ENCODE measurements at regions not wholly inside any gene's neighbourhood (a gene's known extent, or its start where the extent isn't known, plus 50 kb on each side); places are given as distances from the start of the nearest gene placed in this dataset.
A peak's percentile ranks its signal among the peaks of the same experiment; 100 is the strongest.

DNA sequence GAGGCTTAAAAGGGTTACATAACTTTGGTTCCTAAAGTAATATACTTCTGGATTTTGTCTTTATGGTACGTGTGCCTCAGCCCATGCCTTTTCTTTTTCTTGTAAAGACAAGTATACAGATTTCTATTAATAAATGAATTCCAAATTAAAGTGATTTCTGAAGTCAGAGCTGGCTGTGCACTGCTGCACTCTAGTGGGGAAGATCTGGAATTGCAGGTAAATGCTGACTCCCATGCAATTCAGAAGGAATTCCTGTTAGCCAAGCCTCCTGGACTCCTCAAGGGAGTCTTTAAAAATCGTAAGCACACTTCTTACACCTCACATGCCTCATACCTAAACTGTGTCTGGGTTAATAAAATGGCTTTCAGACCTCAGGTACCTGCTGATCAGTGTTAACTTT lies 118.4 kb upstream of the SLC7A1 start:
- Histone ChIP-seq H3K27me3 (no peaks in the 10 kb centered on the region), H3K27ac (no peak overlapping the region), H3K4me1 (no peaks in the 10 kb centered on the region), H3K9me3 (ENCODE audit: low read depth) (no peaks in the 10 kb centered on the region), H3K4me3 (no peak overlapping the region), H3K9ac (no peak overlapping the region), H3F3A (ENCODE audit: low read depth) (no peaks in the 10 kb centered on the region), H3K4me2 (no peak overlapping the region), H2AFZ (replicated peaks) (no peak overlapping the region), H4K20me1 (ENCODE audit: low read depth) (no peaks in the 10 kb centered on the region), H3K36me3 (no peaks in the 10 kb centered on the region), H3K79me2 (ENCODE audit: low read depth) (no peaks in the 10 kb centered on the region)
- H3K4me1 Mint-ChIP-seq = peaks cover 15% of the 10 kb centered on the region
- no peak for TF ChIP-seq EZH2 (IDR thresholded peaks at IDR 0.05)
- TF ChIP-seq, protein P1, sequence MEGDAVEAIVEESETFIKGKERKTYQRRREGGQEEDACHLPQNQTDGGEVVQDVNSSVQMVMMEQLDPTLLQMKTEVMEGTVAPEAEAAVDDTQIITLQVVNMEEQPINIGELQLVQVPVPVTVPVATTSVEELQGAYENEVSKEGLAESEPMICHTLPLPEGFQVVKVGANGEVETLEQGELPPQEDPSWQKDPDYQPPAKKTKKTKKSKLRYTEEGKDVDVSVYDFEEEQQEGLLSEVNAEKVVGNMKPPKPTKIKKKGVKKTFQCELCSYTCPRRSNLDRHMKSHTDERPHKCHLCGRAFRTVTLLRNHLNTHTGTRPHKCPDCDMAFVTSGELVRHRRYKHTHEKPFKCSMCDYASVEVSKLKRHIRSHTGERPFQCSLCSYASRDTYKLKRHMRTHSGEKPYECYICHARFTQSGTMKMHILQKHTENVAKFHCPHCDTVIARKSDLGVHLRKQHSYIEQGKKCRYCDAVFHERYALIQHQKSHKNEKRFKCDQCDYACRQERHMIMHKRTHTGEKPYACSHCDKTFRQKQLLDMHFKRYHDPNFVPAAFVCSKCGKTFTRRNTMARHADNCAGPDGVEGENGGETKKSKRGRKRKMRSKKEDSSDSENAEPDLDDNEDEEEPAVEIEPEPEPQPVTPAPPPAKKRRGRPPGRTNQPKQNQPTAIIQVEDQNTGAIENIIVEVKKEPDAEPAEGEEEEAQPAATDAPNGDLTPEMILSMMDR (IDR thresholded peaks at IDR 0.05) = peak; percentile 72
- no peaks in the 10 kb centered on the region for H3K36me3 Mint-ChIP-seq
- peaks cover 4% of the 10 kb centered on the region for H3K9me3 Mint-ChIP-seq
- H3K27me3 Mint-ChIP-seq (ENCODE audit: insufficient read depth, low read depth) = peaks cover under 1% of the 10 kb centered on the region
- H3K4me3 Mint-ChIP-seq = no peak overlapping the region
- no peak overlapping the region for H3K27ac Mint-ChIP-seq
- DNase-seq (ENCODE audit: low spot score) = no peak

- H3K36me3 Mint-ChIP-seq = no peaks in the 10 kb centered on the region
- H3K27ac Mint-ChIP-seq = no peak overlapping the region
- Histone ChIP-seq H3K79me2 (ENCODE audit: low read depth) (no peaks in the 10 kb centered on the region), H3K4me3 (no peak overlapping the region), H3F3A (ENCODE audit: low read depth) (no peaks in the 10 kb centered on the region), H3K4me1 (no peaks in the 10 kb centered on the region), H3K27me3 (no peaks in the 10 kb centered on the region), H3K4me2 (no peak overlapping the region), H3K36me3 (no peaks in the 10 kb centered on the region), H2AFZ (replicated peaks) (no peak overlapping the region), H3K9me3 (ENCODE audit: low read depth) (no peaks in the 10 kb centered on the region), H4K20me1 (ENCODE audit: low read depth) (no peaks in the 10 kb centered on the region), H3K9ac (no peak overlapping the region), H3K27ac (no peak overlapping the region)
- no peak overlapping the region for H3K4me3 Mint-ChIP-seq
- DNase-seq (ENCODE audit: low spot score) = no peak
- H3K27me3 Mint-ChIP-seq (ENCODE audit: insufficient read depth, low read depth) = peaks cover 4% of the 10 kb centered on the region
- peaks cover 15% of the 10 kb centered on the region for H3K4me1 Mint-ChIP-seq
- TF ChIP-seq EZH2 (IDR thresholded peaks at IDR 0.05) = no peak
- no peak for TF ChIP-seq EZH2phosphoT487 (IDR thresholded peaks at IDR 0.05)
- TF ChIP-seq, protein P1 (IDR thresholded peaks at IDR 0.05) = no peak
- peaks cover 7% of the 10 kb centered on the region for H3K9me3 Mint-ChIP-seq
These were observed 116.3 kb upstream of the SLC7A1 start for GRCh38 chr13:29711776-29712175.

DNA sequence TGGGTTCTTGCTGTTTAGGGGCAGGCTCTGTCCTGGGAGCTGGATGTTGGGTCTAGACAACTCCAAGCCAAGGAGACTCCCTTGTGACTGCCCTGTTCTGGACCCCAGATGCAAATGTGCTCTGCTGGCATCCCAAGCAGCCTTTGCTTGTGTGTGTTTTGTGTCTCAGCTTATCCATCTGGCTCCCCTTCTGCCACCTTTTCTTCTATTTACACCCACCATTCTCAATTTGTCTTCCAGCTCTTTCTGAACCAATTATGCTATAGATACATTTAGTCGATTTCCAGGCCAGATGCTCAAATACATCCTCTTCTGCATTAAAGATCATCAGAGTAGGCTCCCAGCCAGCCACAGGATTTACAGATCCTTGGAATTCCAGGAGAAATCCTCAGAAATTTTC lies 115.0 kb upstream of the SLC7A1 start:
- H3K36me3 ChIP-seq = no peaks in the 10 kb centered on the region
- no peak overlapping the region for H2AFZ ChIP-seq (replicated peaks)
- no peak overlapping the region for H3K27ac ChIP-seq
- Mint-ChIP-seq H3K4me3 (no peak overlapping the region), H3K27ac (no peak overlapping the region), H3K9me3 (peaks cover 8% of the 10 kb centered on the region), H3K36me3 (no peaks in the 10 kb centered on the region), H3K4me1 (peaks cover 15% of the 10 kb centered on the region), H3K27me3 (ENCODE audit: insufficient read depth, low read depth) (peaks cover 4% of the 10 kb centered on the region)
- TF ChIP-seq, protein P1 (IDR thresholded peaks at IDR 0.05) = no peak
- no peak for TF ChIP-seq EZH2phosphoT487 (IDR thresholded peaks at IDR 0.05)
- TF ChIP-seq EZH2 (IDR thresholded peaks at IDR 0.05) = no peak
- H3F3A ChIP-seq (ENCODE audit: low read depth) = no peaks in the 10 kb centered on the region
- H4K20me1 ChIP-seq (ENCODE audit: low read depth) = no peaks in the 10 kb centered on the region
- no peak for DNase-seq (ENCODE audit: low spot score)
- no peaks in the 10 kb centered on the region for H3K27me3 ChIP-seq
- no peak overlapping the region for H3K9ac ChIP-seq
- H3K4me2 ChIP-seq = no peak overlapping the region
- no peaks in the 10 kb centered on the region for H3K9me3 ChIP-seq (ENCODE audit: low read depth)
- no peaks in the 10 kb centered on the region for H3K4me1 ChIP-seq
- no peaks in the 10 kb centered on the region for H3K79me2 ChIP-seq (ENCODE audit: low read depth)
- H3K4me3 ChIP-seq = no peak overlapping the region

Data from neural progenitor cell (in vitro differentiated cells).